ENCODE measurements at regions not wholly inside any gene's neighbourhood (a gene's known extent, or its start where the extent isn't known, plus 50 kb on each side); places are given as distances from the start of the nearest gene placed in this dataset.
A peak's percentile ranks its signal among the peaks of the same experiment; 100 is the strongest.
"Not testable (repeated sequence)": the region's sequence is repeated elsewhere in the genome, so short reads cannot be mapped to it uniquely, and the experiment has no call there.

DNA sequence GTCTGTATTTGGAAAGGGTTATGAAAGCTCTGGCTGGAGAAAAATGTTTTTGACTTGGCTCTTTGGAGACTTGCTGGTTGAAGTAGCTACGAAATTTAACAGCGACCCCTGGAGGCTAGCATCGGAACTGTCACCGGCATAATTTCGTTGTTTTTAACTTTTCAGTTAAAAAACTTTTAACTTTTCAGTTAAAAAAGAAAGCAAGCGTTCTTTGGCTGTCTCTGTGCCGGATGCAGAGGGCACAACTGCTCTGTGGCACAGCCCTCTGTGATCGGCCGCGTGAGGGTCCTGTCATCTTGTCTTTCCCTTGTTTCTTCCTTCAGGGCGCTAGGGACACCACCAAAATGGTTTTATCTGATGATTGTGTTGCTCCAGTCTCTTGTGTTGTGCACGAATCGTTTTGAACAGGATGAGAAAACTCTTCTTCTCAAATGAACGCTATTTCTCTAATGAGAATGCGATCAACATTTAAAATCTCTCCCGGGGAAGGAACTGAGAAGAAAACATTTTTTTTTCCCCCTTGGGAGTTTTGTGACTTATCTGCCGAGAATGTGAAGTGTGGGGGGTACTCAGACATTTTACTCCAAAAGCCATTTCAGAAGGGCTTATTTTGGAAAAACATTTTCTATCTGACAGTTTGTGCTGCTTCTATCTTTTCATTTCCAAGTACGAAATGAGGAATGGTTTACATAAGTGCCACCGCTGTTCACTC, 57.1 kb downstream of the ADCYAP1 start:
- peak in 1 of 2 experiments; percentile 57 for DNase-seq (ENCODE audit: low read depth in 2 of 2)

DNA sequence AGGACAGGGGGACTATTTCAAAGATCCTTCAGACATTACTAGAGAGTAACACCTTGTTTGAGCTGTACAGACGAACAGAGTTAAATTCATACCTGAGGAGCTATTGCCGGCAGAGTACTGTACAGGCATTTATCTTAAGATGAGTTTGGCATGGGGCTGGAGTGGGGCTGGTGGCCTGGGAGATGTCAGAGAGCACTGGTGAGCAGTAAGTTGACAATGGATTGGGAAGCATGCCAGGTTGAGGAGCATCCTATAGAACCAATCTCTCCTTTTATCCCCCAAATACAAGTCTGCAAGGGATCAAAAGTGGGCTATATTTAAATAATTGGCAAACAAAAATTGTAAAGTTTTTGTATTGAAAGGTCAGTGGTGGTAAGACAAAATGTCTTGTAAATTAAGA, 58.6 kb downstream of the ADCYAP1 start:
- DNase-seq (ENCODE audit: low read depth in 2 of 2): no peak

- no peak for DNase-seq (ENCODE audit: low read depth in 2 of 2)
Observed at GRCh38 chr18:965921-966758, 61.5 kb downstream of the ADCYAP1 start.

- DNase-seq (ENCODE audit: low read depth in 2 of 2): no peak
Observed at GRCh38 chr18:966759-967576, 62.3 kb downstream of the ADCYAP1 start.

DNA sequence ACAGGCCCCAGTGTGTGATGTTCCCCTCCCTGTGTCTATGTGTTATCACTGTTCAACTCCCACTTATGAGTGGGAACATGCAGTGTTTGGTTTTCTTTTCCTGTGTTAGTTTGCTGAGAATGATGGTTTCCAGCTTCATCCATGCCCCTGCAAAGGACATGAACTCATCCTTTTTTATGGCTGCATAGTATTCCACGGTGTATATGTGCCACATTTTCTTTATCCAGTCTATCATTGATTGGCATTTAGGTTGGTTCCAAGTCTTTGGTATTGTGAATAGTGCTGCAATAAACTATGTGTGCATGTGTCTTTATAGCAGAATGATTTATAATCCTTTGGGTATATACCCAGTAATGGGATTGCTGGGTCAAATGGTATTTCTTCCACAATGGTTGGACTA, 64.2 kb downstream of the ADCYAP1 start:
- DNase-seq (ENCODE audit: low read depth in 2 of 2): not testable (repeated sequence)

GRCh38 chr18:969311-969710, 64.6 kb downstream of the ADCYAP1 start:
- DNase-seq (ENCODE audit: low read depth in 2 of 2): not testable (repeated sequence)

DNA sequence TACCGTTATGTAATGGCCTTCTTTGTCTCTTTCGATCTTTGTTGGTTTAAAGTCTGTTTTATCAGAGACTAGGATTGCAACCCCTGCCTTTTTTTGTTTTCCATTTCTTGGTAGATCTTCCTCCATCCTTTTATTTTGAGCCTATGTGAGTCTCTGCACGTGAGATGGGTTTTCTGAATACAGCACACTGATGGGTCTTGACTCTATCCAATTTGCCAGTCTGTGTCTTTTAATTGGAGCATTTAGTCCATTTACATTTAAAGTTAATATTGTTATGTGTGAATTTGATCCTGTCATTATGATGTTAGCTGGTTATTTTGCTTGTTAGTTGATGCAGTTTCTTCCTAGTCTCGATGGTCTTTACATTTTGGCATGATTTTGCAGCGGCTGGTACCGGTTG, 69.9 kb downstream of the ADCYAP1 start:
- DNase-seq (ENCODE audit: low read depth in 2 of 2): not testable (repeated sequence)

DNA sequence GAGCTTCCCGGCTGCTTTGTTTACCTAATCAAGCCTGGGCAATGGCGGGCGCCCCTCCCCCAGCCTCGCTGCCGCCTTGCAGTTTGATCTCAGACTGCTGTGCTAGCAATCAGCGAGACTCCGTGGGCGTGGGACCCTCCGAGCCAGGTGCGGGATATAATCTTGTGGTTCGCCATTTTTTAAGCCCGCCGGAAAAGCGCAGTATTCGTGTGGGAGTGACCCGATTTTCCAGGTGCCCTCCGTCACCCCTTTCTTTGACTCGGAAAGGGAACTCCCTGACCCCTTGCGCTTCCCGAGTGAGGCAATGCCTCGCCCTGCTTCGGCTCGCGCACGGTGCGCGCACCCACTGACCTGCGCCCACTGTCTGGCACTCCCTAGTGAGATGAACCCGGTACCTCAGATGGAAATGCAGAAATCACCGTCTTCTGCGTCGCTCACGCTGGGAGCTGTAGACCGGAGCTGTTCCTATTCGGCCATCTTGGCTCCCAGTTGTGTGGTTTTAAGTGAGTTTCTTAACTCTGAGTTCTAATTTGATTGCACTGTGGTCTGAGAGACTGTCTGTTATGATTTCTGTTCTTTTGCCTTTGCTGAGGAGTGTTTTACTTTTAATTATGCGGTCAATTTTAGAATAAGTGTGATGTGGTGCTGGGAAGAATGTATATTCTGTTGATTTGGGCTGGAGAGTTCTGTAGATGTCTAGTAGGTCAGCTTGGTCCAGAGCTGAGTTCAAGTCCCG, 71.9 kb downstream of the ADCYAP1 start:
- DNase-seq (ENCODE audit: low read depth in 2 of 2): not testable (repeated sequence)

GRCh38 chr18:977327-977726, 72.7 kb downstream of the ADCYAP1 start:
- DNase-seq (ENCODE audit: low read depth in 2 of 2): not testable (repeated sequence)

DNA sequence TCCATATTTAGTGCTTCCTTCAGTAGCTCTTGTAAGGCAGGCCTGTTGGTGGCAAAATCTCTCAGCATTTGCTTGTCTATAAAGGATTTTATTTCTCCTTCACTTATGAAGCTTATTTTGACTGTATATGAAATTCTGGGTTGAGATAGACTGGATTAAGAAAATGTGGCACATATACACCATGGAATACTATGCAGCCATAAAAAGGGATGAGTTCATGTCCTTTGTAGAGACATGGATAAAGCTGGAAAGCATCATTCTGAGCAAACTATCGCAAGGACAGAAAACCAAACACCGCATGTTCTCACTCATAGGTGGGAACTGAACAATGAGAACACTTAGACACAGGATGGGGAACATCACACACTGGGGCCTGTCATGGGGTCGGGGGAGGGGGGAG, 73.1 kb downstream of the ADCYAP1 start:
- DNase-seq (ENCODE audit: low read depth in 2 of 2): not testable (repeated sequence)

DNA sequence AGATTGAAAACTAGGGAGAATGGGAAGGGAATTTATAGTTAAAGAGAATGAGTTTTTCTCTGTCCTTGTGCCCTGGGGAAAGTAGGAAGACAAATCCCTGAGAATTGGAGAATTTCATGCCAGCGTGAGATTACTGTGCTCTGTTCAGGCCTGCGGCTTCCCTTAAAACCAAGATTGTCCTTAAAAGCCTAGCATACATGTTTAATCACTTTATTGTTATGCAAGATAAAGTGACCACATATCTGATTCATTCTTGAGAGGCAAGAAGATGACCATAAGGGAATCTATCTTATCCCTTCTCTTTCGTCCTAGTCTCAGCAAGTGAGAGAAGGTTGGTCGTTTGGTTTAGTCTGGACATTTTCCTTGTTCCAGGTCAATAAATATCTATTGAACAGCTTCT, 75.9 kb downstream of the ADCYAP1 start:
- DNase-seq (ENCODE audit: low read depth in 2 of 2): no peak

- DNase-seq (ENCODE audit: low read depth in 2 of 2): no peak
Observed at GRCh38 chr18:984004-984403, 79.3 kb downstream of the ADCYAP1 start.

DNA sequence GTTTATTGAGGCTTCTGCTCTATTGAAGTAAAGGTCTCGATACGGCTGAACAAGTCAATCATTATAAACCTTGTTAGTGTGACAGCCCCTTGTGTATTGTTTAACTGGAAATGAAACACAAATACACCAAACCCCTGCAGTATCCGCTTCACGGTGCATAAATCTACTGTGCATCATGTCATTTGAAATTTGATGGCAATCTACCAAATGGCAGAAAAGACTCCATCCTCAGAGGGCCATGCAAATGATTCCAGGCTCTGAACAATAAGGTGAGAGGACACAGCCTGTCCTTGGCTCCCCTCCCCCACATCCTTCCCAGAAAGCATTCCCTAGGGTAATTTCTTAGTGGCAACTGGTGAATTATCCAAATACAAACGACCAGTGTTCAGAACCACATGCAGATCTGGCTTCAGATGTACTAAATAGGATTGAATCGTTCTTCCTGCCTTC, 80.6 kb downstream of the ADCYAP1 start:
- no peak for DNase-seq (ENCODE audit: low read depth in 2 of 2)

GRCh38 chr18:986051-986450, 81.4 kb downstream of the ADCYAP1 start:
- no peak for DNase-seq (ENCODE audit: low read depth in 2 of 2)

GRCh38 chr18:986552-986951, 81.9 kb downstream of the ADCYAP1 start:
- DNase-seq (ENCODE audit: low read depth in 2 of 2): no peak

DNA sequence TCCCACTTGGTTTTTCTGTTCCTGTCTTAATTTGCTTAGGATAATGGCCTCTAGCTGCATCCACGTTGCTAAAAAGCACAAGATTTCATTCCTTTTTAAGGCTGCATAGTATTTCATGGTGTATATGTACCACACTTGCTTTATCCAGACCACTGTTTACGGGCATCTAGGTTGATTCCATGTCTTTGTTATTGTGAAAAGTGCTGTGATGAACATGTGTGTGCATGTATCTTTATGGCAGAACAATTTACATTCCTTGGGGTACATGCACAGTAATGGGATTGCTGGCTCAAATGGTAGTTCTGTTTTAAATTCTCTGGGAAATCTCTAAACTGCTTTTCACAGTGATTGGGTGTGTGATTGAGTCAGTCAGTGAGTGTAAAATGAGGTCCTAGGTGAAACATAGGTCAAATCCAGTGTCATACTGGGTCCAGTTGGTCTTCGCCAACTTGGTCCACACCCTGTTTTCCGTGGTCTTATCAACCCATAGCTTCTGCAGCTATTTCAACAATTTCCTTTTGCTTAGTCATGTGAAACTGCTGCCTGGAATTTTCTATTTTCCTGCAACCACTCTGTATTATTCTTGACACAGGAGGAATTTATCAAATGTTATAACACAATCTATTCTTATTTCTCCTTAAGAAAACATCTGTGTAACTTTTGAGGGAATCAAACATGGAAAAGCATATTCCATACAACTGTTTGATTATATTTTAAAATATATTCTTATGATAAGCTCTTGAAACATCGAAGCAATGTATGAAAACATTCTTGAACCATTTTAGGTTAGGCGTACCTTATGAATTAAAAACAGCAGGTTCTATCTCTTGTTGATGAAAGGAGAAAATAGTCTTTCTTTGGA, 82.9 kb downstream of the ADCYAP1 start:
- DNase-seq (ENCODE audit: low read depth in 2 of 2): no peak

- DNase-seq (ENCODE audit: low read depth in 2 of 2): no peak
Observed at GRCh38 chr18:989425-989824, 84.8 kb downstream of the ADCYAP1 start.

DNA sequence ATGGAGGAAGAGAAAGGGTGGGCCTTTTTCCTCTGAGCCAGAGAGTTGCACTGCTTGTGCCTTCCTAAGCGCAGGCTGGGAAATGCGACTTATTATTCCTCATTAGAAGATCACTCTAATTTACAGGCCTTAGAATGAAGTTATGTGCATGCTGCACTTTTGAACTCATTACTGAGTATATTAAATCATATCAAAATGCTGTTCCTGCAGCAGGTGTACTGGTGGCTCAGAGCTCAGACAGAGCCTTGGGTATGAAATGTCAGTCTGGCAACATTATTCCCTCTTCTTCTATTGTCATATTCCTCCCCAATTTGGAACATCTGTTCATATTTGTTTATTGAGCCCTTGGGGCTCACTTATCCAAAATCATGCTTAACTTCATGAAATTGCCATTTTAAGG, 85.5 kb downstream of the ADCYAP1 start:
- no peak for DNase-seq (ENCODE audit: low read depth in 2 of 2)

DNA sequence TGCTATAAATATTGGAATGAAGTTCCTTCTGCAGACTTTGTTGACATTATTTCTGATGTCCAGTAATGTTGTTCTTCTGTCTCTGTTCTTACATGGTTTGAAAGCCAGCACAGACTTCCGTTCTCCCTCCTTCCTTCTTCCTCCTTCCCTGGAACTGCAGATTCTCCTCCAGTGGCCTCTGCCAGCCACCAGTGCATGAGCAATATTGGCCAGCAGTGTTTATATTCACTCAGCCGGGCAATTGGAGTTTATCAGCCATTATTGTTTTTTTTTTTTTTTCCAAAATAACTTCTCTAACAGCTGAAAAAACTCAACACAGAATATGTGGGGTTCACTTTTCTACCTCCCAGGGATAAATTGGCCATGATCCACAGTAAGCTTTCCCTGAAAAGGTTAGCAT, 86.8 kb downstream of the ADCYAP1 start:
- DNase-seq (ENCODE audit: low read depth in 2 of 2): no peak

GRCh38 chr18:993560-993959, 88.9 kb downstream of the ADCYAP1 start:
- no peak for DNase-seq (ENCODE audit: low read depth in 2 of 2)

DNA sequence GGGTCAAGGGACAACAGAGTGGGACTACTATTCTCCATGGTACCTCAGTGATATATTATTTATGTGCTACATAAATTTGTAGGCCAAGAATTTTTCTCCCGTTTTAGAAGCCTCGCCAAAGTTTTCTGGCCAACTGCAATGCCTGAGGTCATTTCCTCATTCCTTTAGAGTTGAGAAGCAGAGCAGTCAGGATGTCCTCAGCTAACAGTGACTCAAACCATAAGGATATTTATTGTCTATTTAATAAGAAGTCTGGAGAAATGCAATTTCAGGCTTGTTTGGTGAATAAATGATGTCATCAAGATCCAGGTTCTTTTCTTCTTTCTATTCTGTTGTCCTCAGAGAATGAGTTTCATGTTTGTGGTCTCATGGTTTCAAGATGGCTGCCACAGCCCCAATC, 91.0 kb downstream of the ADCYAP1 start:
- DNase-seq (ENCODE audit: low read depth in 2 of 2): no peak

Measured in stimulated activated CD4-positive, alpha-beta T cell treated with anti-CD3 and anti-CD28 coated beads, Interleukin-12 subunit alpha, Interleukin-12 subunit beta, amount 100 ng/mL, for 24 hours (primary cell).